ENCODE measurements at regions not wholly inside any gene's neighbourhood (a gene's known extent, or its start where the extent isn't known, plus 50 kb on each side); places are given as distances from the start of the nearest gene placed in this dataset.

DNA sequence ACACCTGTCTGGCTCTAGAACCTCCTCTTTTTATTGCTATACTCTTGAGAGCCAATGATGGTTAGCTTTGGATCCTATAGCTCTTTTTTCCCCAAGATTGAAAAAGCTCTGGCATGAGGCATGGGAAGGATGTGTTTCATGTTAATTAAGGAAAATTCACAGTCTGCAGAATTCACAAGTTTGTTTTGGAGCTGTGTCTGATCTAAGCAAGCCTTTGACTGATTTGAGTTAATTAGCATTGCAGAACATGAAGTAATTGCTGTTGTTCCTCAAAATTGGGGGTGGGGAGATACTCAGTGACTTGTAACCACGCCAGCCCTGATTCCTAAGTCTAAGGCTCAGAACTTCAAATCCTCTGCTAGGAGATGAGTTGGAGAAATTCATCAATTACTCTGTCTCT, 205.0 kb downstream of the SUDS3 start:
- 50 to 68% (median 60%) methylated on average over 1 of the region's 1 CpG for WGBS, 4 donors
- ATAC-seq: no peak
- DNase-seq: no peak
- H3K9me3 ChIP-seq: peaks cover 0 to 5% (median 0%) of the 10 kb centered on the region in 12 donors
- H3K27me3 ChIP-seq: no peaks in the 10 kb centered on the region
- H3K4me3 ChIP-seq: no peak overlapping the region
- intact Hi-C loops (cut with DNase I): no loop called here
- no peaks in the 10 kb centered on the region for H3K36me3 ChIP-seq
- no peak overlapping the region for H3K27ac ChIP-seq
- no peak for TF ChIP-seq POLR2A (IDR thresholded peaks at IDR 0.05)
- TF ChIP-seq, protein P1, sequence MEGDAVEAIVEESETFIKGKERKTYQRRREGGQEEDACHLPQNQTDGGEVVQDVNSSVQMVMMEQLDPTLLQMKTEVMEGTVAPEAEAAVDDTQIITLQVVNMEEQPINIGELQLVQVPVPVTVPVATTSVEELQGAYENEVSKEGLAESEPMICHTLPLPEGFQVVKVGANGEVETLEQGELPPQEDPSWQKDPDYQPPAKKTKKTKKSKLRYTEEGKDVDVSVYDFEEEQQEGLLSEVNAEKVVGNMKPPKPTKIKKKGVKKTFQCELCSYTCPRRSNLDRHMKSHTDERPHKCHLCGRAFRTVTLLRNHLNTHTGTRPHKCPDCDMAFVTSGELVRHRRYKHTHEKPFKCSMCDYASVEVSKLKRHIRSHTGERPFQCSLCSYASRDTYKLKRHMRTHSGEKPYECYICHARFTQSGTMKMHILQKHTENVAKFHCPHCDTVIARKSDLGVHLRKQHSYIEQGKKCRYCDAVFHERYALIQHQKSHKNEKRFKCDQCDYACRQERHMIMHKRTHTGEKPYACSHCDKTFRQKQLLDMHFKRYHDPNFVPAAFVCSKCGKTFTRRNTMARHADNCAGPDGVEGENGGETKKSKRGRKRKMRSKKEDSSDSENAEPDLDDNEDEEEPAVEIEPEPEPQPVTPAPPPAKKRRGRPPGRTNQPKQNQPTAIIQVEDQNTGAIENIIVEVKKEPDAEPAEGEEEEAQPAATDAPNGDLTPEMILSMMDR (IDR thresholded peaks at IDR 0.05): no peak
- H3K4me1 ChIP-seq: no peaks in the 10 kb centered on the region

DNA sequence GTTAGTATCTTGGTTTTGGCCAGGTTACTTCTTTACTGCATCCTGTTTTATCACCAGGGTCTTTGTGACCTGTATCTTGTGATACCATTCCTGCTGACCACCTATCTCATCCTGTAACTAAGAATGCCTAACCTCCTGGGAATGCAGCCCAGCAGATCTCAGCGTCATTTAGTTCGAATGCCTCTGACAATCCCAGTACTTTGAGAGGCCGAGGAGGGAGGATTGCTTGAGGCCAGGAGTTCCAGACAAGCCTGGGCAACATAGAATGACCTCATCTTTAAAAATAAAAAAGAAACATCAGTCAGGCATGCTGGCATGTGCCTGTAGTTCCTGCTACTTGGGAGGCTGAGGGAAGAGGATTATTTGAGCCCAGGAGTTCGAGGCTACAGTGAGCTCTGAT, 206.5 kb downstream of the SUDS3 start:
- no peak for TF ChIP-seq POLR2A (IDR thresholded peaks at IDR 0.05)
- TF ChIP-seq, protein P1 (IDR thresholded peaks at IDR 0.05): no peak
- Histone ChIP-seq H3K36me3 (no peaks in the 10 kb centered on the region), H3K9me3 (peaks cover 0 to 15% (median 0%) of the 10 kb centered on the region in 12 donors), H3K27me3 (no peaks in the 10 kb centered on the region), H3K27ac (no peak overlapping the region), H3K4me1 (no peaks in the 10 kb centered on the region), H3K4me3 (no peak overlapping the region)
- WGBS, 4 donors: 60 to 65% (median 64%) methylated on average over 4 of the region's 4 CpGs
- intact Hi-C loops (cut with DNase I): no loop called here
- no peak for DNase-seq
- ATAC-seq: no peak

DNA sequence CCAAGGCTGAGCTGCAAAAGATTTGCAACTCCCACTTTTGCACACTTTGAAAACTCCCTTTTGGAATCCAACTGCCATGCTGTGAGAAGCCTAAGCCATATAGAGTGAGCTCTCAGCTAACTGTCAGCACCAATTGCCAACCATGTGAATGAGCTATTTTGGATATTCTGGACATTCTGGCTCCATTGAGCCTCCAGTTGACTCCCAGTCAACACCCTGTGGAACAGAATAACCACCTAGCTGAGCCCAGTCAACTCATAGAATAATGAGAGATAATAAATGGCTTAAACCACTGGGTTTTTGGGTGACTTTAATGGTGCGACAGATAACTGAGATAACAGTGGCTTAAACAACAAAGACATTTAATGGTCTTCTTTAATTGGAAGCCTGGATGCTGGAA, 210.1 kb downstream of the SUDS3 start:
- ATAC-seq (no peak), DNase-seq (no peak)
- H3K27me3 ChIP-seq: peaks cover 0 to 4% (median 0%) of the 10 kb centered on the region in 9 donors
- H3K4me3 ChIP-seq: no peak overlapping the region
- H3K36me3 ChIP-seq: no peaks in the 10 kb centered on the region
- TF ChIP-seq, protein P1 (IDR thresholded peaks at IDR 0.05): no peak
- TF ChIP-seq POLR2A (IDR thresholded peaks at IDR 0.05): no peak
- whole genome bisulfite sequencing, 4 donors: 76 to 100% (median 89%) methylated on average over 1 of the region's 1 CpG
- H3K27ac ChIP-seq: no peak overlapping the region
- intact Hi-C loops (cut with DNase I): no loop called here
- no peaks in the 10 kb centered on the region for H3K4me1 ChIP-seq
- peaks cover 0 to 15% (median 0%) of the 10 kb centered on the region in 12 donors for H3K9me3 ChIP-seq

DNA sequence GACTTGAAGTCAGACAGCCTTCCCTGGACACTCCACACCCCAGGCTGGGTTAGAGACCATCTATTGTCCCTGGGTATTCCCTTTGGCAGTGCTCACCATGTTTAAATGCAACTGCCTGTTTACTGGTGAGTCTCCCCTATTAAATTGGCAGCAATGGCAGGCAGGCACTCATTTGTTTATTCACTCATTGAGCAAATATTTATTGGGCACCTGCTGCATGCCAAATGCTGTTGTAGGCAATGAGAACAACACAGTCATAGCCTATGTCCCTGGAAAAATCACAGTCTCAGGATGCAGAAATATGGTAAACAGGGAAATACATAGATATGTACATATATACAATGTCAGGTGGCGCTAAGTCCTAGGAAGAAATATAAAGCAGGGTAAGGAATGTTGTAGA, 212.8 kb downstream of the SUDS3 start:
- DNase-seq (no peak), ATAC-seq (no peak)
- no peak overlapping the region for H3K4me3 ChIP-seq
- no peaks in the 10 kb centered on the region for H3K4me1 ChIP-seq
- H3K27ac ChIP-seq: no peak overlapping the region
- no peaks in the 10 kb centered on the region for H3K36me3 ChIP-seq
- H3K27me3 ChIP-seq: peaks cover 0 to 4% (median 0%) of the 10 kb centered on the region in 9 donors
- intact Hi-C loops (cut with DNase I): no loop called here
- peaks cover 0 to 15% (median 0%) of the 10 kb centered on the region in 12 donors for H3K9me3 ChIP-seq
- WGBS, 4 donors: 79 to 90% (median 88%) methylated on average over 1 of the region's 1 CpG
- TF ChIP-seq POLR2A (IDR thresholded peaks at IDR 0.05): no peak
- TF ChIP-seq, protein P1 (IDR thresholded peaks at IDR 0.05): no peak
